Kidney epithelial cell (primary cell): ENCODE measurements at regions not wholly inside any gene's neighbourhood (a gene's known extent, or its start where the extent isn't known, plus 50 kb on each side); places are given as distances from the start of the nearest gene placed in this dataset.

Experiments
- DNase-seq: peaks from one replicate; pipeline ENCODE4 v3.0.0-alpha.2; 2010; ENCODE audit warnings: low read depth
- H3K27me3 ChIP-seq: 2 replicates; pipeline ENCODE4 v1.6.0; 2011; ENCODE audit warnings: low read length; ENCODE audit not compliant: control insufficient read depth, insufficient read depth
- H3K36me3 ChIP-seq: 2 replicates; pipeline ENCODE4 v1.5.1; 2011; ENCODE audit warnings: low read length; ENCODE audit not compliant: control insufficient read depth, insufficient read depth
- H3K4me3 ChIP-seq: 2 replicates; pipeline ENCODE4 v1.5.1; 2011; ENCODE audit warnings: low read depth, mild to moderate bottlenecking, control low read depth, low read length
- CTCF ChIP-seq: IDR thresholded peaks from 2 replicates; pipeline ENCODE4 v1.5.1; 2011; ENCODE audit warnings: mild to moderate bottlenecking, moderate library complexity, low read length, control low read depth, inconsistent platforms; ENCODE audit not compliant: insufficient read depth, poor library complexity, severe bottlenecking

GRCh38 chr11:106197438-106197837, 120.0 kb downstream of the AASDHPPT start:
- no peaks in the 10 kb centered on the region for H3K27me3 ChIP-seq
- H3K36me3 ChIP-seq: no peaks in the 10 kb centered on the region
- H3K4me3 ChIP-seq: no peak overlapping the region
- no peak for TF ChIP-seq CTCF
- no peak for DNase-seq

GRCh38 chr11:106202935-106203620, 125.6 kb downstream of the AASDHPPT start:
- TF ChIP-seq CTCF: no peak
- DNase-seq: no peak
- Histone ChIP-seq H3K4me3 (no peak overlapping the region), H3K36me3 (no peaks in the 10 kb centered on the region), H3K27me3 (no peaks in the 10 kb centered on the region)

- DNase-seq: peak; percentile 29
- no peaks in the 10 kb centered on the region for H3K36me3 ChIP-seq
- no peak for TF ChIP-seq CTCF
- no peak overlapping the region for H3K4me3 ChIP-seq
- no peaks in the 10 kb centered on the region for H3K27me3 ChIP-seq
Observed at GRCh38 chr11:106208760-106209159, 131.3 kb downstream of the AASDHPPT start.

GRCh38 chr11:106212081-106212480, 134.6 kb downstream of the AASDHPPT start:
- no peak for DNase-seq
- no peaks in the 10 kb centered on the region for H3K27me3 ChIP-seq
- H3K4me3 ChIP-seq: no peak overlapping the region
- H3K36me3 ChIP-seq: no peaks in the 10 kb centered on the region
- no peak for TF ChIP-seq CTCF

- H3K27me3 ChIP-seq: no peaks in the 10 kb centered on the region
- H3K36me3 ChIP-seq: no peaks in the 10 kb centered on the region
- no peak for DNase-seq
- no peak for TF ChIP-seq CTCF
- no peak overlapping the region for H3K4me3 ChIP-seq
Observed at GRCh38 chr11:106216281-106216680, 138.8 kb downstream of the AASDHPPT start.

- no peaks in the 10 kb centered on the region for H3K27me3 ChIP-seq
- H3K4me3 ChIP-seq: no peak overlapping the region
- no peaks in the 10 kb centered on the region for H3K36me3 ChIP-seq
- TF ChIP-seq CTCF: no peak
- DNase-seq: no peak
Observed at GRCh38 chr11:106217456-106217855, 140.0 kb downstream of the AASDHPPT start.
